Right lobe of liver (tissue), 4 donors: ENCODE measurements at regions not wholly inside any gene's neighbourhood (a gene's known extent, or its start where the extent isn't known, plus 50 kb on each side); places are given as distances from the start of the nearest gene placed in this dataset.

Source experiments
- CTCF ChIP-seq, 4 donors: fragments of 200-600 bp in 3 of 4; fragments of 450-650 bp in 1 of 4; IDR thresholded peaks; one replicate each; pipeline versions ENCODE4 v1.5.1 to v1.8.0; 2016 to 2022; ENCODE audit warnings: antibody characterized with exemption in 4 of 4, mild to moderate bottlenecking in 2 of 4
- POLR2A ChIP-seq: fragments of 450-650 bp; IDR thresholded peaks from one replicate; pipeline ENCODE4 v1.6.1; 2017; ENCODE audit warnings: antibody characterized with exemption, mild to moderate bottlenecking
- donor health status: DM: no; HTN: no; CAD: no.
- donor health status: DM: no; HTN: no; CAD: no.
- donor health status: DM: no; HTN: yes; CAD: no.

- TF ChIP-seq POLR2A (no peak), CTCF (IDR thresholded peaks at IDR 0.05) (no peak)
These were observed 77.0 kb upstream of the NT5E start for GRCh38 chr6:85372915-85373270.
